ENCODE measurements at regions not wholly inside any gene's neighbourhood (a gene's known extent, or its start where the extent isn't known, plus 50 kb on each side); places are given as distances from the start of the nearest gene placed in this dataset.

DNA sequence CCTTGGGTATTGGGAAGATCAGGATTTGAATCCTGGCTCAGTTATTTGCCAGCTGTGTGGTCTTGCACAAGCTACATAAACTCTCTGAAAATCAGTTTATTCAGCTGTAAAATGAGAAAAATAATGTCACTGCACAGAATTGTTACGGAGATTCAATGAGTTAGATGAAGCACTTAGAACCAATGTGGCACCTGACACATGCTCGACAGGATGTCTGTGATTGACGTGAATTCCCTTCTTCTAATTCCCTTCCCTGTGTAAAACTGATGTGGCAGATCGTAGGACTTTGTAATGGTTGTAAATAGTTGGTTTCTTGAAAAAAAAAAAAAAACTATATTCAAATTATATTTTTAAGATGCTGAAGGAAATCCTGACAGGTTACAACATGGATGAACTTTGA, 249.9 kb upstream of the MKLN1 start:
- intact Hi-C loops (cut with micrococcal nuclease): loop anchor here (2.0 kb wide), 1 partner anchor 19 kb away; no protein-coding TSS in a partner anchor

DNA sequence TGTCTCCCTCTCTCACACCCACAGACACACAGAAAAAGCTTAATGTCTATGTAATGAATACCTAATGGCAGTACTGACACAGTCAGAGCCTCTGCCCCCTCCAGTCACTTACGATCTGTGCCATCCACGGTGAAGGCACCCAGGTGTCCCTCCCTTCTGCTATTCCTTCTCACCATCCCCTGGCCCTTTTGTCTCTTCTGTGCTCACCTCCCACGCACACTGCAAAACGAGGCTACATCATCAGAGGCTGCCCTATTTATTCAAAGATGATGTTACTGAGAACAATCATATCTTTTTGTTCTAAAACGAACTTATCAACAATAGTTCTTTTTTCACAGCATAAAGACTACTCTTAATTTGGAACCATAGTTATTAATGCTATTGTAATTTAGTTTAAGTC, 246.9 kb upstream of the MKLN1 start:
- no peak for TF ChIP-seq EZH2 (IDR thresholded peaks at IDR 0.05; ENCODE audit: borderline replicate concordance, insufficient read depth, low read depth, low read length, poor library complexity, severe bottlenecking)
- TF ChIP-seq, protein P1, sequence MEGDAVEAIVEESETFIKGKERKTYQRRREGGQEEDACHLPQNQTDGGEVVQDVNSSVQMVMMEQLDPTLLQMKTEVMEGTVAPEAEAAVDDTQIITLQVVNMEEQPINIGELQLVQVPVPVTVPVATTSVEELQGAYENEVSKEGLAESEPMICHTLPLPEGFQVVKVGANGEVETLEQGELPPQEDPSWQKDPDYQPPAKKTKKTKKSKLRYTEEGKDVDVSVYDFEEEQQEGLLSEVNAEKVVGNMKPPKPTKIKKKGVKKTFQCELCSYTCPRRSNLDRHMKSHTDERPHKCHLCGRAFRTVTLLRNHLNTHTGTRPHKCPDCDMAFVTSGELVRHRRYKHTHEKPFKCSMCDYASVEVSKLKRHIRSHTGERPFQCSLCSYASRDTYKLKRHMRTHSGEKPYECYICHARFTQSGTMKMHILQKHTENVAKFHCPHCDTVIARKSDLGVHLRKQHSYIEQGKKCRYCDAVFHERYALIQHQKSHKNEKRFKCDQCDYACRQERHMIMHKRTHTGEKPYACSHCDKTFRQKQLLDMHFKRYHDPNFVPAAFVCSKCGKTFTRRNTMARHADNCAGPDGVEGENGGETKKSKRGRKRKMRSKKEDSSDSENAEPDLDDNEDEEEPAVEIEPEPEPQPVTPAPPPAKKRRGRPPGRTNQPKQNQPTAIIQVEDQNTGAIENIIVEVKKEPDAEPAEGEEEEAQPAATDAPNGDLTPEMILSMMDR (IDR thresholded peaks at IDR 0.05): no peak

More for the DNA sequence above, 249.9 kb upstream of the MKLN1 start:
- no peaks in the 10 kb centered on the region for H3K27me3 ChIP-seq (replicated peaks in 1 of 4; ENCODE audit: control extremely low read depth in 1 of 4, control insufficient read depth in 3 of 4, insufficient read depth in 4 of 4, low read length in 3 of 4)
- no peaks in the 10 kb centered on the region for H3K9me3 Mint-ChIP-seq (ENCODE audit: insufficient read depth)
- H3K9me3 ChIP-seq (ENCODE audit: control extremely low read depth in 1 of 3, control insufficient read depth in 2 of 3, insufficient read depth in 1 of 3, low read length in 2 of 3): no peaks in the 10 kb centered on the region
- peaks cover 11 to 44% of the 10 kb centered on the region in 2 experiments for H3K36me3 ChIP-seq (replicated peaks in 1 of 2; ENCODE audit: control extremely low read depth in 1 of 2, control insufficient read depth in 1 of 2, extremely low read depth in 1 of 2, insufficient read depth in 2 of 2, low read length in 1 of 2)
- ChIA-PET CTCF (no interaction called here), POLR2A (interaction anchor here (0.7 kb wide), 1 partner anchor 61 kb away, joined by 8 read pairs; no protein-coding TSS in a partner anchor)
- H3K79me2 ChIP-seq (ENCODE audit: control insufficient read depth, insufficient read depth, low read length): peaks cover 98% of the 10 kb centered on the region
- WGBS (ENCODE audit: insufficient coverage): 100% methylated on average over 1 of the region's 4 CpGs
- peaks cover 49% of the 10 kb centered on the region for H3K4me1 Mint-ChIP-seq
- H3K4me2 ChIP-seq (replicated peaks; ENCODE audit: low read depth, low read length, poor library complexity, severe bottlenecking): no peak overlapping the region
- H3K4me3 Mint-ChIP-seq: no peak overlapping the region
- TF ChIP-seq, protein P1 (IDR thresholded peaks at IDR 0.05): no peak
- TF ChIP-seq EZH2 (IDR thresholded peaks at IDR 0.05; ENCODE audit: borderline replicate concordance, insufficient read depth, low read depth, low read length, poor library complexity, severe bottlenecking): no peak
- H3K9ac ChIP-seq (ENCODE audit: low read length): no peak overlapping the region
- H3K4me3 ChIP-seq (ENCODE audit: control extremely low read depth in 1 of 5, extremely low read depth in 1 of 5, insufficient read depth in 1 of 5, low read depth in 2 of 5, low read length in 4 of 5): no peak overlapping the region
- DNase-seq (no peak), ATAC-seq (ENCODE audit: low read depth) (no peak)
- H3K27ac Mint-ChIP-seq: no peak overlapping the region
- peaks cover 90% of the 10 kb centered on the region for H4K20me1 ChIP-seq (ENCODE audit: control insufficient read depth, insufficient read depth, low read length, poor library complexity, severe bottlenecking)
- no peak overlapping the region for H2AFZ ChIP-seq (ENCODE audit: insufficient read depth, low read depth, low read length, poor library complexity, severe bottlenecking)
- no peak overlapping the region for H3K27ac ChIP-seq (ENCODE audit: low read length in 2 of 2)
- H3K4me1 ChIP-seq (ENCODE audit: control insufficient read depth in 2 of 2, insufficient read depth in 2 of 2, low read length in 2 of 2): peaks cover 14 to 17% of the 10 kb centered on the region in 2 donors
- no peaks in the 10 kb centered on the region for H3K27me3 Mint-ChIP-seq

More for the DNA sequence above, 246.9 kb upstream of the MKLN1 start:
- Histone ChIP-seq H3K27me3 (replicated peaks in 1 of 4; ENCODE audit: control extremely low read depth in 1 of 4, control insufficient read depth in 3 of 4, insufficient read depth in 4 of 4, low read length in 3 of 4) (no peaks in the 10 kb centered on the region), H3K36me3 (replicated peaks in 1 of 2; ENCODE audit: control extremely low read depth in 1 of 2, control insufficient read depth in 1 of 2, extremely low read depth in 1 of 2, insufficient read depth in 2 of 2, low read length in 1 of 2) (peaks cover 8 to 32% of the 10 kb centered on the region in 2 experiments), H3K9ac (ENCODE audit: low read length) (no peak overlapping the region), H3K4me1 (ENCODE audit: control insufficient read depth in 2 of 2, insufficient read depth in 2 of 2, low read length in 2 of 2) (peaks cover 4 to 19% of the 10 kb centered on the region in 2 donors), H2AFZ (ENCODE audit: insufficient read depth, low read depth, low read length, poor library complexity, severe bottlenecking) (no peak overlapping the region), H3K79me2 (ENCODE audit: control insufficient read depth, insufficient read depth, low read length) (peaks cover 98% of the 10 kb centered on the region), H3K9me3 (ENCODE audit: control extremely low read depth in 1 of 3, control insufficient read depth in 2 of 3, insufficient read depth in 1 of 3, low read length in 2 of 3) (no peaks in the 10 kb centered on the region), H3K27ac (ENCODE audit: low read length in 2 of 2) (no peak overlapping the region), H3K4me3 (ENCODE audit: control extremely low read depth in 1 of 5, extremely low read depth in 1 of 5, insufficient read depth in 1 of 5, low read depth in 2 of 5, low read length in 4 of 5) (no peak overlapping the region), H3K4me2 (replicated peaks; ENCODE audit: low read depth, low read length, poor library complexity, severe bottlenecking) (no peak overlapping the region), H4K20me1 (ENCODE audit: control insufficient read depth, insufficient read depth, low read length, poor library complexity, severe bottlenecking) (peaks cover 90% of the 10 kb centered on the region)
- ATAC-seq (ENCODE audit: low read depth): no peak
- 100% methylated on average over 2 of the region's 5 CpGs for WGBS (ENCODE audit: insufficient coverage)
- POLR2A ChIA-PET: no interaction called here
- Mint-ChIP-seq H3K4me3 (no peak overlapping the region), H3K4me1 (peaks cover 46% of the 10 kb centered on the region), H3K27ac (no peak overlapping the region), H3K9me3 (ENCODE audit: insufficient read depth) (no peaks in the 10 kb centered on the region), H3K27me3 (no peaks in the 10 kb centered on the region)
- no peak for DNase-seq
- CTCF ChIA-PET: interaction anchor here (0.8 to 1.2 kb wide), 2 partner anchors 10 to 21 kb away, joined by 3 to 4 read pairs; no protein-coding TSS in a partner anchor
- intact Hi-C loops (cut with micrococcal nuclease): no loop called here

Measured in B cell (primary cell).